Activated CD8-positive, alpha-beta memory T cell treated with anti-CD3 and anti-CD28 coated beads, Interleukin-2, amount 50 U/mL, for 48 hours (primary cell): ENCODE measurements at regions not wholly inside any gene's neighbourhood (a gene's known extent, or its start where the extent isn't known, plus 50 kb on each side); places are given as distances from the start of the nearest gene placed in this dataset.

ENCODE experiments used
- DNase-seq: peaks from one replicate; pipeline ENCODE4 v3.0.0-alpha.2; 2020

DNA sequence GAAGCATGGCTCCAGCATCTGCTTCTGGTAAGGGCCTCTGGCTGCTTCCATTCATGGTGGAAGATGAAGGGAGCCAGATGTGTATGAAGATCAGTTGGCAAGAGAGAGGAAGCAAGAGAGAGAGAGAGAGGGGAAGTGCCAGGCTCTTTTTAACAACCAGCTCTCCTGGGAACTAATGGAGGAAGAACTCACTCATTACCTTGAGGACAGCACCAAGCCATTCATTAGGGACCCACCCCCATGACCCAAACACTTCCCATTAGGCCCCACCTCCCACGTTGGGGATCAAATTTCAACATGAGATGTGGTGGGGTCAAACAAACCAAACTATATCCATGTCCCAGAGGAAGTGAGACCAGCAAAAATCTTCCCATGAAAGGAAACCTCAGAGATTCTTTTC, 124.8 kb upstream of the SIX2 start:
- DNase-seq: no peak

DNA sequence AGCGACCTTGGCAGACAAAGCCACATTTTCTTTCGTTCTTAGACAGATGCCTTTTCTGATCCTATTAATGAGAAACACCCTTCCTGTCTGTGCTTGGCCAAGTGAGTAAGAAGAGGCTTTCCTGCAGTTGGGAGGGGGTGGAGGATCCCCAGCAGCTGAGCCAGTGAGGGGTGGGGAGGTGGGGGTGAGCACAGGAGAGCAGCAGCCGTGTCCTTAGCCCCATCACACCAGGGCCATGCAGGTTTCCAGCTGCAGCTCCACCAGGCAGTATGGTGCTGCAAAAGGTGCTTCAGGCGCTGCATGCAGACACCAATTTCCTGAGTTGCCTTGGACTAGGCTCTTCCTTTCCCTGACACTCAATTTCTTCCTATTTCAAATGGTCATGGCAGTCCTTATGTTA, 123.3 kb upstream of the SIX2 start:
- no peak for DNase-seq

DNA sequence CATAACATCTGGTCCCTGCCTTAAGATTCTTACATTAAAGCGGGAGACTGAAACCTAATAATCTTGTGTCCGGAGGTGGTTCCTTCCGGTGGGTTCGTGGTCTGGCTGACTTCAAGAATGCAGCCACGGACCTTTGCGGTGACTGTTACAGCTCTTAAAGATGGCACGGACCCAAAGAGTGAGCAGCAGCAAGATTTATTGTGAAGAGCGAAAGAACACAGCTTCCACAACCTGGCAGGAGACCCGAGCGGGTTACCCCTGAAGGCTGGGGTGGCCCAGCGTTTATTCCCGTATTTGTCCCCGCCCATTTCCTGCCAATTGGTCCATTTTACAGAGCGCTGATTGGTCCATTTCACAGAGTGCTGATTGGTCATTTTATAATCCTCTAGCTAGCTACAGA, 122.3 kb upstream of the SIX2 start:
- DNase-seq: no peak

DNA sequence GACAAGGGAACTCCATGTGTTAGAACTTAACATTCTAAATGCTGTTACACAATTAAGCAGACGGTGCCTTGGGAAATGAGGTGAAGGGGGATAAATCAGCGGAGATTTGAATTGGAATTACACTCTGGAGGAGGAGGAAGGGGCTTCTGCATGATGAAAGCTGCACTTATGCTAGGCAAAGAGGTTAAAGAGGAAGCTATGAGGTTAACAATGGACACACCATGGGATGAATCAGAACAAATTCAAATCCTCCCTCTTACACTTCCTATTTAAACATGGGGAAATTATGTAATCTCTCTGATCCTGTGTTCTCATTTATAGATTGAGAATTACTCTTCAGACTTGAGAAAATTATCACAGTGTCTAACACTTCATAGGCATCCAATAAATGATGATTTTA, 121.5 kb upstream of the SIX2 start:
- DNase-seq: no peak

DNA sequence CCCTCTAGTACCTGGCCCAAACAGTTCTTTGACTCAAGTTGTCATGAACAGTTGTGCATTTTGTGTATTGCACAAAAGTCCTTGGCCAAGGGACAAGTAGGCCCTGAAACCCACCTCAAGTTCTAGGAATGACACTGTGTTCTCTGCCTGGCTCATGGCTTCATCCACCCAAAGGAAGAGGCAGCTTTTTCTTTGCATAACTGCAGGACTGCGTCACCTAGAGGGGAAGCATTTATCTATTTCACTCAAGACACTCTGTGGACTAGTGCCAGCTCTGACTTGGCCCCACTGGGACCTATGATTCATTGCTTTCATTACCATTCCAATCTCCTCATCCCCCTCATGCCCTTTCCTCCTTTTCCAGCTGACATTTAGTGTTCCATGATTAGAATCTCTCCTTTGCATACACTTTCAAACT, 119.3 kb upstream of the SIX2 start:
- DNase-seq: no peak

DNA sequence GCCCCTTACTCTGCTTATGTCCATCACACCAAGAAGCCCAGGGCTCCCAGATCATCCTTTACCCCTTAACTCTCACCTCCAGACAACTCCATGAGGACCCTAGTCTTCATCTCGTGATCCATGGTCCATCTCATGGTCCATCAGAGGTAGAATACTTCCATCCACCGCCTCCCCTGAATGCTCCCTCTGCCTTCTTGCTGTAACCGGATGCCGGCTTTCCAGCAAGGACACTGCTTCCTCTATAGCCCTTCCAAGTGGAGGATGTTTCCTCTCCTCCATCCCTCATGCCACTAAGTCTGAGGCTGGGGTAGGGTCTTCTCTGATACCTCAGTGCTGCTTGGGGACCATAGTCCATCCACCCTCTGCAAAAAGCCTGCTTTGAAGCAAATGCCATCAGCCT, 118.6 kb upstream of the SIX2 start:
- no peak for DNase-seq

DNA sequence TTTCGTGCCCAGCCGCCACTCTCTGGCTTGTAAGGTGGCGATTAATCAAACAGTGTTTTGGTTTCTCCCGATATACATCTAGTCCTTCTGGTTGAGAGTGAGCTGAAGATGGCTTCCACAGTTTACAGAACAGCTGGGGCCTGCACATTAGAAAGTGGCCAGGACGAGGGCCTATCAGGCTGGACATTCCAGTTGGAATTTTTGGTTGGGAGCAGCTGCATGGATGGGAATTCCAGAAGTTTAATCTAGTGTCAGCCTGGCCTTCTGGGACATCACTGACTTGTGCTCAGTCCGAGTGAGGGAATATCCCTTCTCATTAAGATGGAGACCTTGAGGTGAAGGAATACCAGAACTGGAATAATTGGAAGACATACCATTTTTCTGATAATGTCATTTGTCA, 118.1 kb upstream of the SIX2 start:
- no peak for DNase-seq

DNA sequence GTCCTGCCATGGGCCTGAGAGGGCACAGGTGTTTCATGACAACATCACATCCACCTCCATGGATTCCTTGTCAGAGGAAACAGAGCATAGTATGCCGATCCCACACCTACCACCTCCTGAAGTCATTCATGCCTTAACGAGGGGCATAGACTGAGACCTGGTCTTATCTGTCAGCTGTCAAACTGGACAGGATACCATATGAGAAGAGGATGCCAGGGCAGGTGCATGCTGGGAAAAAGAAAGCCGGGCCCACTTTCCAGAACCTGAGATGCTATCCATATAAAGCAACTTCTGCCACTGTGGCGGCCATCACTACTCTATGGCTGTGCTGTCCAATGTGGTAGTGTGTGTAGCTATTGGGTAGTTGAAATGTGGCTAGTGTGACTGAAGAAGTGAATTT, 116.0 kb upstream of the SIX2 start:
- DNase-seq: no peak

DNA sequence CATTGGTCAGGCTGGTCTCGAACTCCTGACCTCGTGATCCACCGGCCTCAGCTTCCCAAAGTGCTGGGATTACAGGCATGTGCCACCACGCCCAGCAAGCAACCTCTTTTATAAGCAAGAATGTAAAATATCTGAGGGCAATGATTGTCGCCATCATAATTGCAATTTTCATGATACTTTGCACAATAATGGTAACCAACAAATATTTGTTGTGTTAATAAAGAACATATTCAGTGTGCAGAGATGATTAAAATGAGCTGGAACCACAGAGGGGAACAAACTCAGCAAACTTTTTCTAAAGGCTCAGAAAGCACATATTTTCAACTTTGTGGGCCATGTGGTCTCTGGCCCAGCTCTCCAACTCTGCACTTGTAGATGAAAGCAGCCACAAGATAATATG, 115.2 kb upstream of the SIX2 start:
- no peak for DNase-seq

DNA sequence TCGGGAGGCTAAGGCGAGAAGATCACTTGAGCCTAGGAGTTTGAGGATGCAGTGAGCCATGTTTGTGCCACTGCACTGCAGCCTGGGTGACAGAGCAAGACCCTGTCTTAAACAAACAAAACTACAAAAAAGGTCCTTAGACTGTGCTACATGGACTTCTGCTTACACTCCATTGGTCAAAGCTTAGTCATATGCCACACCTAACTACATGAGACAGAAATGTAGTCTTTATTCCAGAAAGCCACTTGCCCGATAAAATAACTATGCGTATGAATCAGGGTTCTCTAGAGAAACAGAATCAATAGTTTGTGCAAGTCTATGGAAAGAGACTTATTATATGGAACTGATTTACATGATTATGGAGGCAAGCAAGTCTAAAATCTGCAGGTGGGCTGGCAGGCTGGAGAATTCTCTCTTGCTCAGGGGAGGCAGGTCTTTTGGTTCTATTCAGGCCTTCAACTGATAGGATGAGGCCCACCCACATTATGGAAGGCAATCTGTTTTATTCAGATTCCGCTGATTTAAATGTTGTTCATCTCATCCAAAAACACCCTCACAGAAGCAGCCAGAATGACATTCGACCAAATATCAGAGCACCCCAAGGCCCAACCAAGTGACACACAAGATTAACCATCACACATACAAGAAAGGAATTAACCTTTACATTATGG, 114.4 kb upstream of the SIX2 start:
- no peak for DNase-seq

DNA sequence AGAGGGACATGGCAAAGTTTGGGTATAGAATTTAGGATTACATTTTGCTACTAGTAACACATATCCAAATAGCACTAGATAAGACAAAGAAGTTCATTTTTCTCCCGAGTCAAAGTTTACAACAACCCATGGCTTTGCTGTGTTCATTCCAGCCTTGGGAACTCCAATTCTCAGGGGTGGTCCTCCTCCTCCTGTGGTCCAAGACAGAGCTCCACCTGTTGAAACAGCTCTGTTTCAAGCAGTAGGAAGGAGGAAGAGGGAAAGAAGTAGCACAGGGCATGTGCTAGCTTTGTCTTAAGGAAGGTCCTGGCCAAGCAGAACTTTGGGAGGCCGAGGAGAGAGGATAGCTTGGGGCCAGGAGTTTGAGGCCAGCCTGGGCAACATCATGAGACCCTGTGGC, 113.8 kb upstream of the SIX2 start:
- no peak for DNase-seq

DNA sequence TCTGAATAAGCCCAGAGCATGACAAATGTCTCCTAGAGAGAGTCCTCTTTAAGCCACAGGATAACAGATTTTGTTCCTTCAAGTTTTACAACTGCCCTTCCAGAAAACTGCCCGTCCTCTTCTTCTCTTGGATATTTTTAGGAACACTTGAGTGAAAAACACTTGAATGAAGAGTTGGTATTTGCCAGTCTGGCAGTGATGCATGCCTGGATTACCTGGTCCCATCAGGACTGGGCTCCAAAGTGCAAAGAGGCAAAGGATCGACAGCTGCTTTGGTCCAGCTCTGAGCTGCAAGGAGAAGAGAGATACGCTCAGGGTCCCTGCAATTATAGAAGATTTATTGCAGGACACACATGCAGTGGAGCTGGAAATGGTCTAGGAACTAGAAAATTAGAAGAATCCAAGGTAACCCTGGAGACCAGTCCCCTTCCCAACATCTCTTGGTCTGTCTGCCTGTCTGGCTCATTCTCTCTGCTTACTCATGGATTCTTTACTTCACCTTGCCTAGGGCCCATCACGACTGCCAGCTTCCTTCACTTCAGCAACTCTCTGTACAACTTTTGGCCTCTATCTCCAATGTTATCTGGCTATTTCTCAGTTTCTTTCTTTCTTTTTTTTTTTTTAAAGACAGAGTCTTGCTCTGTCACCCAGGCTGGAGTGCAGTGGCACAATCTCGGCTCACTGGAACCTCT, 112.1 kb upstream of the SIX2 start:
- DNase-seq: no peak

DNA sequence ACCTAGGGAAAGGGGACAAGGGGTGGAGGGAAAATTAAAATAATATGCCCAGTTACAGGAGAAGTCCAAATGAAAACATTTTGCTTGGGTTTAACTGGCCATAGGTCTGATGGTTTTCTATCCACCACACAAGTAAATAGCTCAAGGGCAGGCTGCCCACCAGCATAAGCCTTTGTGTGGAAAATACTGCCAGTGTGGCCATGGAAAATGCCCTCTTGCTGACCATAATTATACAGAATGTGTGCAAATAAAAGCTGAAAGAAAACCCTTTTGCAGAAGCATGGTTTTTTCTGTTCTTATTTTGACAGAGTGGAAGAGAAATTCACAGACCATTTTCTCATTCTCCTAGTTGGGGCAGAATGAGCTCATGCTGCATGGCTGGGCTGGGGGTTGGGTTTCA, 111.3 kb upstream of the SIX2 start:
- no peak for DNase-seq

DNA sequence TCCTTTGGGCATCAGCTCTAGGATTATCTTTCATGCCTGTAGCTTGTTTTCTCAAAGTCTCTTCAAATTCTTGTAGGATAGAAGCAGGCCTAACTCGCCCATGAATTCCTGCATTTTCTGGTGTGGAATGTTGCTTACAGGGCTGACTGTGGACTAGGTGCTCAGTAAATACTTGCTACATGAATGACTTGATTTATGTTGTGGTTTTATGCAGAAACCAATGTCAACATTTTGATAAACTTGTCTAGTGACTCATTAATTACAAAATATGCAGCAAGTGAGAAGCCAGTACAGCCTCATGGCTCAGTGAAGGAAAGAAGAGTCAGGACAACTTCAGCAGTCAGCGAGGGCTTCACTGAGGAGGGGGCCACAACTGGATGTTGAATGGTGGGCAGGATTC, 110.6 kb upstream of the SIX2 start:
- no peak for DNase-seq

DNA sequence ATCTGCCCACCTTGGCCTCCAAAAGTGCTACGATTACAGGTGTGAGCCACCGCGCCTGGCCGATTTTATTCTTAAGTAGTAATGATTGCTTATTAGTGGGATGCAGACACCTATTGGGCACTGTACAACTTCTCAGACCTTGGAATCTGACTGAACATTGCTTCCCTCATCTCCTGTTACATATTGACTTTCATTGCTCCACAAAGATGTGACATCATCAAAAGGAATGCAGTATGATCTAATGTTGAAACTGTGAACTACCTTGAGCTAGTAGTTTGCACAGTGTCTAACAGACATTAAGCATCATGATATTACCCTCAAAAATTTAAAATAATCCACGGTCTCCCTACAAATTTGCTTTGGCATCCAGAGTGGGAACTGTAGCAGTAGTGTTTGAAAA, 109.8 kb upstream of the SIX2 start:
- DNase-seq: no peak

DNA sequence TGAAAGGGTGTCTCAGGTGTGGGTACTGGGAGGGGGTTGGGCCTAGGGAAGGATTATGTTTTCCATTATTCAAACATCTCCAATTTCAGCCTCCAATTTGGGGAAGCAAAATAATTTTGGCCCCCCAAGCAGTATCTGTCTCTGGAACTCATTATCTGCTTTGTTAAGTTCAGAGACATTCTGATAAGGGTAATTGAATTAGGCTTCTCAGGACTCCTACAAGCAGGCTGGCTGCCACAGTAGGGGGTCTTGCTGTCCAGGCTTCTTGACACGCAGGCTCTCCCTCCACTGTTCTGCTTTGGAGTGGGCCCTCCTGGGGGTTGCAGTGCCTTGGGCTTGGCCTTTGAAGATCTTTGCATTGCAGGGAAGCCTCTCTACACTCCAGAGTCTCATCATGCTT, 108.1 kb upstream of the SIX2 start:
- DNase-seq: no peak

DNA sequence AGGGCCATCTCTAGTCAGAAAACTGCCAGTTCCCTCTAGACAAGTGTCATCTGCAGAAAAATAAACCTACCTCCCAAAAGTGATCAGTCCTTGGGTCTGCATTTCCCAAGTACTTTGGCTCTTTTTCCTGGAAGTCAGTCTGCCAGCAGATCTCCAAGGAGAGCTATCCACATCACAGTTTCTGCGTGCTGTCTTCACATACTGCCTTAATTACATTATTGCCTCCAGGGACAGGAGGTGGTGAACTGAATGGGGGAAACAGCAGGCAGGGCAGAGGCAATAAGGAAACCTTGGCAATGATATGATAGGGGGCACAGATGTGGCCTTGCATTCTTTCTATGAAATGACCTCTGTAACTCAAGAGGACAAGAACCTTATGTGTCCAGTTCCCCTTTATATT, 105.9 kb upstream of the SIX2 start:
- no peak for DNase-seq

DNA sequence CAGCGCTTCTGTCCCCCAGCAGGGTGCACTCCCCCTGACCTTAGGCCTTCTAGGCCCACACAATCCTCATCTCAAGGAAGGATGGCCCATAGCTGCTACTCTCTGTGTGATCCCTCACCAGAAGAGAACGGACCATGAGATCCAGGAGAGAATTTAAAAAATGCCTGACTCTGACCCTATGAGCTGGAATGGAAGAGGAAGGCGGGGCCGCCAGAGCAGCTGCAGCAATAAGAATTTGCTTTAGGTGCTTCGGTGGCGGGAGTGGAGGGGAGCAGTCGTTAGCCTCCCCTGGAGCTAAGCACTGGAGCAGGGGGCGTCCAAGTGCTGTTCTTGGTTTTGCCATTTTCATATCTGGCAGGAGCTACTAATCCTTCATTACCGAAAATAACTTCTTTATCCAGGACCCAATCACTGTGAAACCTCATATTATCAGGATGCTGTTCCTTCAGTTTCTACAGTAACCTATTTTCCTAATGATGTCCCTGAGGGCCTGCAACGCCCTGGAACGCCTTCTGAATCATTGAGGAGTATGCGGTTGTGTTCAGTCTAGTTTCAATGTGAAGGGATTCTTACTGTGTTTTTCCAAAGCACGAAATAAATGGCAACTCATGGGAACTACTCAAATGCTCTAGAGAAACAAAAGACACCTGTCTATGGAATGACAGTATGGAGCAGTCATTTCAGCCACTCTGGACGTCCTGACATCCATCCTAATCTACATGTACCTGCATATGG, 105.1 kb upstream of the SIX2 start:
- DNase-seq: no peak

DNA sequence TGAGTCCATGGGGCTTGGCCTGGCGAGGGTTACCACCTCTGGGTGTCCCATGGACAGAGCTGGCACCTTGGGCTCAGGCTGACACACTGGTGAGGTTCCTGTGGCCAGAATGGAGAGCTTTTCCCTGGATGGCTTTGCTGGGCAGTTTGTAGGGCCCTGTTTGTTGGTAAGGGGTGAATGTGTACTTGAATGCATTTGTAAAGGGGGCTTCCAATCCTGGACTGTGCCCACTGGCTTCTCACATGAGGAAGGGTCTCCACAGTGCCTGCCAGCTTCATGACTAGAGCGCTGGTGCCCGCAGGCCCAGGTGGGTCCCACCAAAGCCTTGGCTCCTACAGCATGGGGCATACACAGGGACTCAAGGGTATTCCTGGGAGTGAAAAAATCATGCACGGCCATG, 103.5 kb upstream of the SIX2 start:
- no peak for DNase-seq

DNA sequence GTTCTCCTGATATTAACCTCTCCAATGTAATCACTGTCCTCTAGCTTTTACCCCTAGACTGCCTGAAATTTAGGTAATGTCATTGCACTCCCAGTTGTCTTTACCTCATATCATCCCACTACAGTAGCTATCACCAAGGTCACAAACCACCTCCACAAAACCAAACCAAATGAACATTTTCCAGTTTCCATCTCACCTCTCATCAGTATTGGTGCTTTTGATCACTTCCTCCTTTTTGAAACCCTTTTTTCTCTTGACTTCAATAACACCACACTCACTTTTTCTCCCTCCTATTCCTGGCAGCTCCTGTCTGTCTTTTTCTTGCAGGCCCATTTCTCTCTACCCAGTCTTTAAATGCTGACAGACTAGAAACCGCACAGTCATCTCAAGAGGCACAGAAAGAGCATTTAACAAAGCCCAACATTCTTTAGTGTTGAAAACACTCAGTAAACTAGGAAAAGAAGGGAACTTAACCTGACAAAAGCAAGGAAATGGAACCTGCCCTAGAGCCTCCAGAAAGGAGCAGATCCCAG, 95.9 kb upstream of the SIX2 start:
- no peak for DNase-seq

DNA sequence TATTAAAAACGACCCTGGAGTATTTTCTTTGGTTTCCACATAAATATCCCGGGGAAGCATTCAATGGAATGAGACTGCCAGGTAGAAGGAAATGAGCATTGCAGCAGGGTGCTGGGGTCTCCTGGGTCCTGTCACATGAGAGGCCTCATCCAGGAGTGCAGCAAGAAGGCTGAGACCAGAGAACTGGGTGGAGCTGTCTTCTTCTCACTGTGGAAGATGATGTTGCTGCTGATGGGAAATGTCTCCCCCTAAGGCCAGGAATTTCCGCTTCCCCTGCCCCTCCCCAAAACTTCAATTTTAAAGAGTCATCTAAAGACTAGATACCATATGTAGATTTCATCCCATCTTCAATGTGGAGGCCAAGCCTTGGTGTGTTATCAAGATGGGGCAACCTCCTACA, 95.2 kb upstream of the SIX2 start:
- DNase-seq: no peak

DNA sequence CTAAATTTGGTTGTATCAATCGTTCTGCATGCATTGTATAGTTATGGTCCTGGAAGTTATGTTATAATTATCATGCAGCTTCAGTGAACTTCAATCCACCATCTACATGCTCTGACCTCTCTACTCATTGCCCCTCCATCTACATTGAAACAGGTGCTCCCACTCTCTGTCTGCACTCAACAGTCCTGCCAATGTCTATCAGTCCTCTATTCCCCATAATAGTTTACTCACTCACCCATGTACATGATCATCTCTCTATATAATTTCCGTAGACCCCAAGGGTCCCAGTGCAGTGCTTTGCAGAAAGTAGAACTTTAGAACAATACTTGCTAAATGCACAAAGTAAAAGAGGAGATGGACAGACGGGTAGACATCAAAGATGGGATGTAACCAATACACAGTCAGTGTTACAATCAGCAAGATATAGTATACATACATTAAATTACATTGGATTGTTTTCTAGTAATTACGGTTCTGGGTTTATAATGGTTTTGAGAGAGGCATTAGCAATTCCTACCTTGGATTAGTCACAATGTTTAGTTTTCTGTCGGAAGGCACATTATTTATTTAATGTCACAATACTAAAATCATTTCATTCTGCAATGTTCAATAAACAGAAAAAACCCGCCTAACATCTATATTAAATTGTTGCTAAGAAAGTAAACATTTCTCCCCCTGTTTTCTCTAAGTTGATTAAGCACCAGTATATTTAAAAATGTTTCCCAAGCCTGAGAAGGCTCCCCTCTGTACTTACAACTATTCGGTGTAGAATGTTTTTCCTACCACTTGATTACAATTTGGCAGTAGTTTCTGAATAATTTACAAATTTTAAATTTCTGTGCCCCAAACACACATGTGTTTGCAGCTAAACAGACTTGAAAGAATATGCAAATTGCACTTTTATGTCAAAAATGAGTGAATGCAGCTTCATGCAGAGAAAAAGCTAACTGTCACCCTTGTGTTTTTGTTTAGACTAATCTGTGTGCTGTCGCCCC, 94.4 kb upstream of the SIX2 start:
- DNase-seq: no peak

DNA sequence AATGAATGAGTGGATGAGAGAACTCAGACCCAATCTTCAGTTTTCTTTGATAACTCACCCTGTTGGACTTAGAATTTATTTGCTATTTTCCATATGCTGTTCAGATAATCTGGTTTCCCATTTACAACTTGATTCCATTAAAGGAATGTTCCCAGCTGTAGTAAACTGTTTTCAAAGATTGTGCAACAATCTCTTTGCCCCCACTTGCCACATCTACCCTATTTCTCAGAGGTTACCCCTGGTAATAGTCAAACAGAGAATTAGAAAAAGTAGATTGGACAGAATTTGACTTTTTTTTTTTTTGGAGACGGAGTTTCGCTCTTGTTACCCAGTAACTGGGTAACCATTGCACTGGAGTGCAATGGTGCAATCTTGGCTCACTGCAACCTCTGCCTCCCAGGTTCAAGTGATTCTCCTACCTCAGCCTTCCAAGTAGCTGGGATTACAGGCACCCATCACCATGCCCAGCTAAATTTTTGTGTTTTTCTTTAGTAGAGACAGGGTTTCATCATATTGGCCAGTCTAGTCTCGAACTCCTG, 93.4 kb upstream of the SIX2 start:
- DNase-seq: no peak
